Naive B cell (primary cell): ENCODE measurements at regions not wholly inside any gene's neighbourhood (a gene's known extent, or its start where the extent isn't known, plus 50 kb on each side); places are given as distances from the start of the nearest gene placed in this dataset.

Source experiments
- ATAC-seq, 2 donors: fragments of 150-1000 bp; cut with Tn5 transposase; 2 replicates each; pipeline ENCODE4 v1.10.0; 2021; ENCODE audit warnings: low read depth in 2 of 2, mild to moderate bottlenecking in 2 of 2, moderate library complexity in 2 of 2
- DNase-seq: peaks from one replicate; pipeline ENCODE4 v3.0.0; 2022
- H3K27ac Mint-ChIP-seq, 6 donors: one replicate each; pipeline ENCODE4 v1.8.0; 2020 to 2022; ENCODE audit warnings: mild to moderate bottlenecking in 6 of 6, mixed read lengths in 6 of 6, moderate library complexity in 5 of 6, inconsistent platforms in 2 of 6
- H3K27me3 Mint-ChIP-seq, 3 donors: one replicate each; pipeline ENCODE4 v1.8.0; 2021 to 2022; ENCODE audit warnings: mixed read lengths in 3 of 3, mild to moderate bottlenecking in 1 of 3
- H3K36me3 Mint-ChIP-seq, 2 donors: one replicate each; pipeline ENCODE4 v1.8.0; 2020 to 2022; ENCODE audit warnings: mixed read lengths in 2 of 2, inconsistent platforms in 1 of 2, mild to moderate bottlenecking in 1 of 2
- H3K4me1 Mint-ChIP-seq, 3 donors: one replicate each; pipeline ENCODE4 v1.8.0; 2020 to 2022; ENCODE audit warnings: mixed read lengths in 3 of 3, inconsistent platforms in 1 of 3, mild to moderate bottlenecking in 1 of 3, moderate library complexity in 1 of 3
- H3K4me3 Mint-ChIP-seq, 8 donors: one replicate each; pipeline ENCODE4 v1.8.0; 2020 to 2022; ENCODE audit warnings: mild to moderate bottlenecking in 8 of 8, mixed read lengths in 8 of 8, moderate library complexity in 8 of 8, inconsistent platforms in 2 of 8
- H3K9me3 Mint-ChIP-seq, 7 donors: one replicate each; pipeline ENCODE4 v1.8.0; 2020 to 2022; ENCODE audit warnings: mixed read lengths in 7 of 7, mild to moderate bottlenecking in 5 of 7, inconsistent platforms in 2 of 7, moderate library complexity in 1 of 7

GRCh38 chr9:86734771-86735170 is 212.5 kb downstream of the GAS1 start:
- ATAC-seq (no peak), DNase-seq (no peak)
- Mint-ChIP-seq H3K27ac (no peak overlapping the region), H3K27me3 (peaks cover 0 to 3% (median 0%) of the 10 kb centered on the region in 3 donors), H3K36me3 (no peaks in the 10 kb centered on the region), H3K4me1 (no peaks in the 10 kb centered on the region), H3K9me3 (peaks cover 0 to 16% (median 0%) of the 10 kb centered on the region in 7 donors), H3K4me3 (no peak overlapping the region)

- ATAC-seq (no peak), DNase-seq (no peak)
- H3K4me1 Mint-ChIP-seq: no peaks in the 10 kb centered on the region
- H3K9me3 Mint-ChIP-seq: peaks cover 0 to 15% (median 0%) of the 10 kb centered on the region in 7 donors
- no peaks in the 10 kb centered on the region for H3K36me3 Mint-ChIP-seq
- H3K27me3 Mint-ChIP-seq: no peaks in the 10 kb centered on the region
- no peak overlapping the region for H3K27ac Mint-ChIP-seq
- no peak overlapping the region for H3K4me3 Mint-ChIP-seq
These were observed 213.4 kb downstream of the GAS1 start for GRCh38 chr9:86733929-86734328.

GRCh38 chr9:86732514-86733171 is 214.7 kb downstream of the GAS1 start:
- H3K4me1 Mint-ChIP-seq: no peaks in the 10 kb centered on the region
- DNase-seq: no peak
- H3K9me3 Mint-ChIP-seq: peaks cover 0 to 8% (median 0%) of the 10 kb centered on the region in 7 donors
- H3K27ac Mint-ChIP-seq: no peak overlapping the region
- ATAC-seq: no peak
- H3K4me3 Mint-ChIP-seq: no peak overlapping the region
- H3K27me3 Mint-ChIP-seq: no peaks in the 10 kb centered on the region
- no peaks in the 10 kb centered on the region for H3K36me3 Mint-ChIP-seq

GRCh38 chr9:86731511-86732063 is 215.7 kb downstream of the GAS1 start:
- ATAC-seq (no peak), DNase-seq (no peak)
- H3K9me3 Mint-ChIP-seq: peaks cover 0 to 8% (median 0%) of the 10 kb centered on the region in 7 donors
- no peaks in the 10 kb centered on the region for H3K36me3 Mint-ChIP-seq
- no peak overlapping the region for H3K4me3 Mint-ChIP-seq
- H3K27ac Mint-ChIP-seq: no peak overlapping the region
- H3K4me1 Mint-ChIP-seq: no peaks in the 10 kb centered on the region
- H3K27me3 Mint-ChIP-seq: no peaks in the 10 kb centered on the region

GRCh38 chr9:86730163-86730928 is 217.0 kb downstream of the GAS1 start:
- Mint-ChIP-seq H3K4me1 (no peaks in the 10 kb centered on the region), H3K36me3 (no peaks in the 10 kb centered on the region), H3K27ac (no peak overlapping the region), H3K9me3 (peaks cover 0 to 8% (median 0%) of the 10 kb centered on the region in 7 donors), H3K4me3 (no peak overlapping the region), H3K27me3 (no peaks in the 10 kb centered on the region)
- ATAC-seq (no peak), DNase-seq (no peak)

- Mint-ChIP-seq H3K9me3 (peaks cover 0 to 3% (median 0%) of the 10 kb centered on the region in 7 donors), H3K4me1 (no peaks in the 10 kb centered on the region), H3K27ac (no peak overlapping the region), H3K4me3 (no peak overlapping the region), H3K27me3 (peaks cover 0 to 5% (median 0%) of the 10 kb centered on the region in 3 donors), H3K36me3 (no peaks in the 10 kb centered on the region)
- ATAC-seq (no peak), DNase-seq (no peak)
These were observed 222.8 kb downstream of the GAS1 start for GRCh38 chr9:86724529-86724928.

- H3K4me3 Mint-ChIP-seq: no peak overlapping the region
- no peak overlapping the region for H3K27ac Mint-ChIP-seq
- no peak for ATAC-seq
- H3K27me3 Mint-ChIP-seq: peaks cover 0 to 5% (median 0%) of the 10 kb centered on the region in 3 donors
- no peaks in the 10 kb centered on the region for H3K4me1 Mint-ChIP-seq
- H3K36me3 Mint-ChIP-seq: no peaks in the 10 kb centered on the region
- H3K9me3 Mint-ChIP-seq: peaks cover 0 to 4% (median 1%) of the 10 kb centered on the region in 7 donors
- DNase-seq: no peak
These were observed 224.0 kb downstream of the GAS1 start for GRCh38 chr9:86723346-86723745.

- Mint-ChIP-seq H3K36me3 (no peaks in the 10 kb centered on the region), H3K4me3 (no peak overlapping the region), H3K27ac (no peak overlapping the region), H3K4me1 (no peaks in the 10 kb centered on the region), H3K9me3 (peaks cover 0 to 5% (median 1%) of the 10 kb centered on the region in 7 donors), H3K27me3 (peaks cover 0 to 5% (median 0%) of the 10 kb centered on the region in 3 donors)
- DNase-seq: no peak
- ATAC-seq: no peak
These were observed 224.6 kb downstream of the GAS1 start for GRCh38 chr9:86722706-86723075.

GRCh38 chr9:86721843-86722705 is 225.2 kb downstream of the GAS1 start:
- ATAC-seq: no peak
- no peak overlapping the region for H3K4me3 Mint-ChIP-seq
- H3K4me1 Mint-ChIP-seq: no peaks in the 10 kb centered on the region
- H3K9me3 Mint-ChIP-seq: peaks cover 0 to 5% (median 2%) of the 10 kb centered on the region in 7 donors
- peak overlapping the region in 1 of 6 donors; percentile 43 for H3K27ac Mint-ChIP-seq
- DNase-seq: no peak
- no peaks in the 10 kb centered on the region for H3K36me3 Mint-ChIP-seq
- H3K27me3 Mint-ChIP-seq: peaks cover 0 to 5% (median 0%) of the 10 kb centered on the region in 3 donors

GRCh38 chr9:86721226-86721781 is 226.0 kb downstream of the GAS1 start:
- Mint-ChIP-seq H3K4me1 (no peaks in the 10 kb centered on the region), H3K27me3 (peaks cover 0 to 5% (median under 1%) of the 10 kb centered on the region in 3 donors), H3K36me3 (no peaks in the 10 kb centered on the region), H3K4me3 (no peak overlapping the region), H3K9me3 (peaks cover 0 to 5% (median 3%) of the 10 kb centered on the region in 7 donors), H3K27ac (no peak overlapping the region)
- ATAC-seq (no peak), DNase-seq (no peak)

GRCh38 chr9:86720639-86721225 is 226.6 kb downstream of the GAS1 start:
- DNase-seq (no peak), ATAC-seq (no peak)
- H3K27ac Mint-ChIP-seq: no peak overlapping the region
- H3K36me3 Mint-ChIP-seq: no peaks in the 10 kb centered on the region
- H3K4me1 Mint-ChIP-seq: no peaks in the 10 kb centered on the region
- H3K9me3 Mint-ChIP-seq: peaks cover 0 to 5% (median 3%) of the 10 kb centered on the region in 7 donors
- H3K27me3 Mint-ChIP-seq: peaks cover 0 to 6% (median 5%) of the 10 kb centered on the region in 3 donors
- H3K4me3 Mint-ChIP-seq: no peak overlapping the region

- peaks cover 0 to 6% (median 5%) of the 10 kb centered on the region in 3 donors for H3K27me3 Mint-ChIP-seq
- no peaks in the 10 kb centered on the region for H3K36me3 Mint-ChIP-seq
- ATAC-seq (no peak), DNase-seq (no peak)
- peaks cover 0 to 5% (median 3%) of the 10 kb centered on the region in 7 donors for H3K9me3 Mint-ChIP-seq
- no peak overlapping the region for H3K27ac Mint-ChIP-seq
- H3K4me1 Mint-ChIP-seq: no peaks in the 10 kb centered on the region
- no peak overlapping the region for H3K4me3 Mint-ChIP-seq
These were observed 228.8 kb downstream of the GAS1 start for GRCh38 chr9:86718388-86719049.
